ENCODE measurements at regions not wholly inside any gene's neighbourhood (a gene's known extent, or its start where the extent isn't known, plus 50 kb on each side); places are given as distances from the start of the nearest gene placed in this dataset.

DNA sequence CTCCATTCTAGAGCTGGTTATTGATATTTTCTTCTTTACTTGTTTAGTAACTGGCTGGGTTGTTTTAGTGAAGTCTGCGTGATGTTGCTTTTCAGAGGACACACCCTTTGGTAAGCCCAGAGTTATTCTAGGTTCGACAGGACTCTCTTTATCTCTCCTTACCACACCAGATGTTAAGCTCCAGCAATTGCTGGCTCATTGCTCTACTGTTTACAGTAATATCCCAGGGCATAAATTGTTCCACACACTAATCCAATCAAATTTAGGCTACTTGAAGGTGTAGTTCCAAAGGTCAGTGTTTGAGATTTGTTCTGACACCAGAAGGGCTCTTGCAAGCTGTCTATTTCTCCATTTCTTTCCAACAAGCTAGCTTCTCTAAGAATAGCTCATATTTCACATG, 506.6 kb downstream of the NR4A2 start:
- H3K23ac ChIP-seq (ENCODE audit: low read length), result no peak overlapping the region

GRCh38 chr2:155815851-155816250, 516.7 kb downstream of the NR4A2 start:
- Histone ChIP-seq H3K79me2 (ENCODE audit: control insufficient read depth, insufficient read depth, low read length, poor library complexity) (no peaks in the 10 kb centered on the region), H3K14ac (ENCODE audit: low read length) (no peak overlapping the region), H3K36me3 (ENCODE audit: control insufficient read depth in 1 of 2, insufficient read depth in 2 of 2, low read length in 2 of 2) (no peaks in the 10 kb centered on the region), H3K27me3 (ENCODE audit: insufficient read depth, low read length) (no peaks in the 10 kb centered on the region), H3K4me3 (ENCODE audit: low read depth, low read length) (no peak overlapping the region), H2AK5ac (ENCODE audit: low read length) (no peak overlapping the region), H4K91ac (ENCODE audit: low read depth, low read length) (no peak overlapping the region), H3K4ac (ENCODE audit: low read depth, low read length) (no peak overlapping the region), H3K27ac (ENCODE audit: low read depth, low read length) (no peak overlapping the region), H3K23ac (ENCODE audit: low read length) (no peak overlapping the region), H4K12ac (ENCODE audit: low read depth, low read length) (no peak overlapping the region), H2BK120ac (ENCODE audit: insufficient read depth, low read length, poor library complexity) (no peak overlapping the region), H4K8ac (ENCODE audit: low read depth, low read length) (peak overlapping the region; percentile 32), H3K4me1 (ENCODE audit: control insufficient read depth in 1 of 2, insufficient read depth in 2 of 2, low read length in 2 of 2) (no peaks in the 10 kb centered on the region), H3K18ac (ENCODE audit: low read length) (no peak overlapping the region), H3K4me2 (ENCODE audit: low read length) (no peak overlapping the region), H3K9ac (ENCODE audit: low read length) (no peak overlapping the region), H3K9me3 (ENCODE audit: insufficient read depth, low read depth, low read length) (peaks cover 2% of the 10 kb centered on the region), H2BK12ac (ENCODE audit: low read length) (no peak overlapping the region), H2BK5ac (ENCODE audit: low read depth, low read length, poor library complexity) (no peak overlapping the region), H2AFZ (ENCODE audit: insufficient read depth, low read length, poor library complexity) (no peak overlapping the region), H3K79me1 (ENCODE audit: low read length) (no peaks in the 10 kb centered on the region)
- DNase-seq, result peak; percentile 30 to 61

More for the DNA sequence above, 506.6 kb downstream of the NR4A2 start:
- no CpG with 5 or more reads among the region's 2 CpGs for WGBS (ENCODE audit: extremely low coverage, insufficient coverage, insufficient read length)
- Histone ChIP-seq H4K91ac (ENCODE audit: low read depth, low read length) (no peak overlapping the region), H3K27me3 (ENCODE audit: insufficient read depth, low read length) (no peaks in the 10 kb centered on the region), H3K27ac (ENCODE audit: low read depth, low read length) (no peak overlapping the region), H3K9ac (ENCODE audit: low read length) (no peak overlapping the region), H3K79me2 (ENCODE audit: control insufficient read depth, insufficient read depth, low read length, poor library complexity) (no peaks in the 10 kb centered on the region), H2AFZ (ENCODE audit: insufficient read depth, low read length, poor library complexity) (no peak overlapping the region), H2BK12ac (ENCODE audit: low read length) (no peak overlapping the region), H3K4me3 (ENCODE audit: low read depth, low read length) (no peak overlapping the region), H3K4ac (ENCODE audit: low read depth, low read length) (no peak overlapping the region), H3K36me3 (ENCODE audit: control insufficient read depth in 1 of 2, insufficient read depth in 2 of 2, low read length in 2 of 2) (no peaks in the 10 kb centered on the region), H3K14ac (ENCODE audit: low read length) (no peak overlapping the region), H2AK5ac (ENCODE audit: low read length) (no peak overlapping the region), H4K8ac (ENCODE audit: low read depth, low read length) (no peak overlapping the region), H3K9me3 (ENCODE audit: insufficient read depth, low read depth, low read length) (no peaks in the 10 kb centered on the region), H2BK5ac (ENCODE audit: low read depth, low read length, poor library complexity) (no peak overlapping the region), H3K18ac (ENCODE audit: low read length) (no peak overlapping the region), H2BK120ac (ENCODE audit: insufficient read depth, low read length, poor library complexity) (no peak overlapping the region), H4K12ac (ENCODE audit: low read depth, low read length) (no peak overlapping the region), H3K4me2 (ENCODE audit: low read length) (no peak overlapping the region), H3K79me1 (ENCODE audit: low read length) (no peaks in the 10 kb centered on the region), H3K4me1 (ENCODE audit: control insufficient read depth in 1 of 2, insufficient read depth in 2 of 2, low read length in 2 of 2) (no peaks in the 10 kb centered on the region)
- no peak for DNase-seq

DNA sequence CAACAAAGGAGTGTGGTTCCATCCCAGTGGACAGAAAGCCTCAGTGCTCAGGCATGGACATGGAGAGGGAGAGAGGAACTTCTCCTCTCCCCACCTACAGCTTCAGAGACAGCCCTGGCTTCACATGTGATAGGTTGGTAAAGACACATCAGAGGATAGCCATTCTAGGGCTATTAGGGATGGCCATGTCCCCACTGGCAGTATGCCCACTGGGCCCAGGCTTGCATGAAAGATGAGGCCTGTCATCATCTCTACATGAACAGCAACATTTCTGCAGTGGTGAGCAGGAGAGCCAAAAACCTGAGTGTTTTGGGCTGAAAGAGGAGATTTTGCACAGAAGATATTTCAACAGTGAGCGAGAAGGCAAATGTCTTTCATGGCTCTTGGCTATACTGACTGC, 517.2 kb downstream of the NR4A2 start:
- no peak overlapping the region for H4K12ac ChIP-seq (ENCODE audit: low read depth, low read length)
- no peak overlapping the region for H4K8ac ChIP-seq (ENCODE audit: low read depth, low read length)
- peaks cover 2% of the 10 kb centered on the region for H3K9me3 ChIP-seq (ENCODE audit: insufficient read depth, low read depth, low read length)
- H2BK5ac ChIP-seq (ENCODE audit: low read depth, low read length, poor library complexity), result no peak overlapping the region
- H2AFZ ChIP-seq (ENCODE audit: insufficient read depth, low read length, poor library complexity), result no peak overlapping the region
- no peak overlapping the region for H3K14ac ChIP-seq (ENCODE audit: low read length)
- H3K36me3 ChIP-seq (ENCODE audit: control insufficient read depth in 1 of 2, insufficient read depth in 2 of 2, low read length in 2 of 2), result no peaks in the 10 kb centered on the region
- no peaks in the 10 kb centered on the region for H3K27me3 ChIP-seq (ENCODE audit: insufficient read depth, low read length)
- H3K79me2 ChIP-seq (ENCODE audit: control insufficient read depth, insufficient read depth, low read length, poor library complexity), result no peaks in the 10 kb centered on the region
- DNase-seq, result no peak
- H3K9ac ChIP-seq (ENCODE audit: low read length), result no peak overlapping the region
- H3K4ac ChIP-seq (ENCODE audit: low read depth, low read length), result no peak overlapping the region
- no peak overlapping the region for H3K27ac ChIP-seq (ENCODE audit: low read depth, low read length)
- no peaks in the 10 kb centered on the region for H3K79me1 ChIP-seq (ENCODE audit: low read length)
- H3K4me2 ChIP-seq (ENCODE audit: low read length), result no peak overlapping the region
- H3K4me3 ChIP-seq (ENCODE audit: low read depth, low read length), result no peak overlapping the region
- no peak overlapping the region for H3K18ac ChIP-seq (ENCODE audit: low read length)
- WGBS (ENCODE audit: extremely low coverage, insufficient coverage, insufficient read length), result no CpG with 5 or more reads among the region's 1 CpG
- H3K4me1 ChIP-seq (ENCODE audit: control insufficient read depth in 1 of 2, insufficient read depth in 2 of 2, low read length in 2 of 2), result no peaks in the 10 kb centered on the region
- no peak overlapping the region for H3K23ac ChIP-seq (ENCODE audit: low read length)
- H2AK5ac ChIP-seq (ENCODE audit: low read length), result no peak overlapping the region
- H2BK120ac ChIP-seq (ENCODE audit: insufficient read depth, low read length, poor library complexity), result no peak overlapping the region
- no peak overlapping the region for H4K91ac ChIP-seq (ENCODE audit: low read depth, low read length)
- no peak overlapping the region for H2BK12ac ChIP-seq (ENCODE audit: low read length)

DNA sequence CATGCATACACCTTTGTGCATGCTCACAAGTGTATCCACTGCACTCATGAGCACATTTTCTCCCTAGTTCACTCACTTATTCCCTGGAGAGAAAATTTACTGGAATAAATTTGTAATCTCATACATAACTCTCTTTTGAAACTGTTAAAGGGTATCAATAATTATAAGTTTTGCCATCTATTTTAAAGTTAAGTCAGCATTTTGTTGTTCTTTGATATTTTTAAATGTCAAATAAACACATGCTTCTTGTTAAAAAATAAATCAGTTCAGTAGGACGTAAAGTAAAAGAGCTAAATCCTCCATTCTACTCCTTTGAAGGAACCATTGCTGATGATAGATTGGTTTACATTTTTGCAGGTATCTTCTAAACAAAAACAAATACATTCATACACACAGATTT, 522.1 kb downstream of the NR4A2 start:
- Histone ChIP-seq H4K12ac (ENCODE audit: low read depth, low read length) (no peak overlapping the region), H3K9ac (ENCODE audit: low read length) (no peak overlapping the region), H3K4me1 (ENCODE audit: control insufficient read depth in 1 of 2, insufficient read depth in 2 of 2, low read length in 2 of 2) (no peaks in the 10 kb centered on the region), H3K27ac (ENCODE audit: low read depth, low read length) (no peak overlapping the region), H2AK5ac (ENCODE audit: low read length) (no peak overlapping the region), H3K27me3 (ENCODE audit: insufficient read depth, low read length) (no peaks in the 10 kb centered on the region), H4K8ac (ENCODE audit: low read depth, low read length) (no peak overlapping the region), H2AFZ (ENCODE audit: insufficient read depth, low read length, poor library complexity) (no peak overlapping the region), H3K4me2 (ENCODE audit: low read length) (no peak overlapping the region), H3K79me1 (ENCODE audit: low read length) (no peaks in the 10 kb centered on the region), H3K36me3 (ENCODE audit: control insufficient read depth in 1 of 2, insufficient read depth in 2 of 2, low read length in 2 of 2) (no peaks in the 10 kb centered on the region), H3K9me3 (ENCODE audit: insufficient read depth, low read depth, low read length) (no peaks in the 10 kb centered on the region), H3K23ac (ENCODE audit: low read length) (no peak overlapping the region), H3K18ac (ENCODE audit: low read length) (no peak overlapping the region), H3K4ac (ENCODE audit: low read depth, low read length) (no peak overlapping the region), H4K91ac (ENCODE audit: low read depth, low read length) (no peak overlapping the region), H3K79me2 (ENCODE audit: control insufficient read depth, insufficient read depth, low read length, poor library complexity) (no peaks in the 10 kb centered on the region), H2BK120ac (ENCODE audit: insufficient read depth, low read length, poor library complexity) (no peak overlapping the region), H3K14ac (ENCODE audit: low read length) (no peak overlapping the region), H2BK5ac (ENCODE audit: low read depth, low read length, poor library complexity) (no peak overlapping the region), H3K4me3 (ENCODE audit: low read depth, low read length) (no peak overlapping the region), H2BK12ac (ENCODE audit: low read length) (no peak overlapping the region)
- no CpG with 5 or more reads among the region's 1 CpG for WGBS (ENCODE audit: extremely low coverage, insufficient coverage, insufficient read length)
- no peak for DNase-seq
